ENCODE measurements at regions not wholly inside any gene's neighbourhood (a gene's known extent, or its start where the extent isn't known, plus 50 kb on each side); places are given as distances from the start of the nearest gene placed in this dataset.
"Not testable (repeated sequence)": the region's sequence is repeated elsewhere in the genome, so short reads cannot be mapped to it uniquely, and the experiment has no call there.

GRCh38 chr9:2536511-2536910 lies 85.1 kb upstream of the VLDLR start:
- H3K36me3 ChIP-seq (ENCODE audit: control insufficient read depth, insufficient read depth, low read length) = no peaks in the 10 kb centered on the region
- H3K27ac ChIP-seq (ENCODE audit: insufficient read depth, low read depth, low read length, poor library complexity, severe bottlenecking) = no peak overlapping the region
- no peaks in the 10 kb centered on the region for H3K4me1 ChIP-seq (ENCODE audit: control insufficient read depth, insufficient read depth, low read length)
- 94 to 96% methylated on average over 2 of the region's 2 CpGs for WGBS, 2 experiments
- H3K4me3 ChIP-seq (ENCODE audit: insufficient read depth, low read depth, low read length) = no peak overlapping the region
- no peaks in the 10 kb centered on the region for H3K27me3 ChIP-seq (ENCODE audit: control insufficient read depth, insufficient read depth, low read length, poor library complexity, severe bottlenecking)
- no peaks in the 10 kb centered on the region for H3K9me3 ChIP-seq (ENCODE audit: control insufficient read depth, low read length)

GRCh38 chr9:2545881-2546490 lies 75.6 kb upstream of the VLDLR start:
- Histone ChIP-seq H3K36me3 (ENCODE audit: control insufficient read depth, insufficient read depth, low read length) (no peaks in the 10 kb centered on the region), H3K4me3 (ENCODE audit: insufficient read depth, low read depth, low read length) (no peak overlapping the region), H3K27ac (ENCODE audit: insufficient read depth, low read depth, low read length, poor library complexity, severe bottlenecking) (no peak overlapping the region), H3K9me3 (ENCODE audit: control insufficient read depth, low read length) (no peaks in the 10 kb centered on the region), H3K27me3 (ENCODE audit: control insufficient read depth, insufficient read depth, low read length, poor library complexity, severe bottlenecking) (no peaks in the 10 kb centered on the region), H3K4me1 (ENCODE audit: control insufficient read depth, insufficient read depth, low read length) (no peaks in the 10 kb centered on the region)
- 93% methylated on average over 5 to 6 of the region's 6 CpGs for WGBS, 2 experiments

- H3K27me3 ChIP-seq (ENCODE audit: control insufficient read depth, insufficient read depth, low read length, poor library complexity, severe bottlenecking); H3K4me3 ChIP-seq (ENCODE audit: insufficient read depth, low read depth, low read length); H3K9me3 ChIP-seq (ENCODE audit: control insufficient read depth, low read length); H3K27ac ChIP-seq (ENCODE audit: insufficient read depth, low read depth, low read length, poor library complexity, severe bottlenecking); H3K36me3 ChIP-seq (ENCODE audit: control insufficient read depth, insufficient read depth, low read length); H3K4me1 ChIP-seq (ENCODE audit: control insufficient read depth, insufficient read depth, low read length): not testable (repeated sequence)
- WGBS, 2 experiments = 92 to 93% methylated on average over 7 of the region's 7 CpGs
Measured at GRCh38 chr9:2555899-2556600, 65.5 kb upstream of the VLDLR start.

GRCh38 chr9:2557693-2558092 lies 63.9 kb upstream of the VLDLR start:
- WGBS, 2 experiments = 91% methylated on average over 1 of the region's 1 CpG; no CpG with 5 or more reads in 1 of the 2 experiments
- no peaks in the 10 kb centered on the region for H3K4me1 ChIP-seq (ENCODE audit: control insufficient read depth, insufficient read depth, low read length)
- H3K27me3 ChIP-seq (ENCODE audit: control insufficient read depth, insufficient read depth, low read length, poor library complexity, severe bottlenecking) = no peaks in the 10 kb centered on the region
- no peaks in the 10 kb centered on the region for H3K36me3 ChIP-seq (ENCODE audit: control insufficient read depth, insufficient read depth, low read length)
- no peak overlapping the region for H3K4me3 ChIP-seq (ENCODE audit: insufficient read depth, low read depth, low read length)
- H3K9me3 ChIP-seq (ENCODE audit: control insufficient read depth, low read length) = no peaks in the 10 kb centered on the region
- H3K27ac ChIP-seq (ENCODE audit: insufficient read depth, low read depth, low read length, poor library complexity, severe bottlenecking) = no peak overlapping the region

GRCh38 chr9:2559192-2560152 lies 62.1 kb upstream of the VLDLR start:
- Histone ChIP-seq H3K4me1 (ENCODE audit: control insufficient read depth, insufficient read depth, low read length) (no peaks in the 10 kb centered on the region), H3K27ac (ENCODE audit: insufficient read depth, low read depth, low read length, poor library complexity, severe bottlenecking) (no peak overlapping the region), H3K27me3 (ENCODE audit: control insufficient read depth, insufficient read depth, low read length, poor library complexity, severe bottlenecking) (no peaks in the 10 kb centered on the region), H3K9me3 (ENCODE audit: control insufficient read depth, low read length) (no peaks in the 10 kb centered on the region), H3K4me3 (ENCODE audit: insufficient read depth, low read depth, low read length) (no peak overlapping the region), H3K36me3 (ENCODE audit: control insufficient read depth, insufficient read depth, low read length) (no peaks in the 10 kb centered on the region)
- 77 to 81% methylated on average over 4 to 5 of the region's 5 CpGs for WGBS, 2 experiments

GRCh38 chr9:2560180-2560579 lies 61.4 kb upstream of the VLDLR start:
- H3K9me3 ChIP-seq (ENCODE audit: control insufficient read depth, low read length) = no peaks in the 10 kb centered on the region
- H3K36me3 ChIP-seq (ENCODE audit: control insufficient read depth, insufficient read depth, low read length) = no peaks in the 10 kb centered on the region
- H3K4me1 ChIP-seq (ENCODE audit: control insufficient read depth, insufficient read depth, low read length) = no peaks in the 10 kb centered on the region
- H3K4me3 ChIP-seq (ENCODE audit: insufficient read depth, low read depth, low read length) = no peak overlapping the region
- H3K27ac ChIP-seq (ENCODE audit: insufficient read depth, low read depth, low read length, poor library complexity, severe bottlenecking) = no peak overlapping the region
- H3K27me3 ChIP-seq (ENCODE audit: control insufficient read depth, insufficient read depth, low read length, poor library complexity, severe bottlenecking) = no peaks in the 10 kb centered on the region

GRCh38 chr9:2565676-2566340 lies 55.8 kb upstream of the VLDLR start:
- WGBS, 2 experiments = 96 to 99% methylated on average over 5 to 6 of the region's 6 CpGs
- Histone ChIP-seq H3K9me3 (ENCODE audit: control insufficient read depth, low read length) (no peaks in the 10 kb centered on the region), H3K4me1 (ENCODE audit: control insufficient read depth, insufficient read depth, low read length) (no peaks in the 10 kb centered on the region), H3K4me3 (ENCODE audit: insufficient read depth, low read depth, low read length) (no peak overlapping the region), H3K27ac (ENCODE audit: insufficient read depth, low read depth, low read length, poor library complexity, severe bottlenecking) (no peak overlapping the region), H3K36me3 (ENCODE audit: control insufficient read depth, insufficient read depth, low read length) (no peaks in the 10 kb centered on the region), H3K27me3 (ENCODE audit: control insufficient read depth, insufficient read depth, low read length, poor library complexity, severe bottlenecking) (no peaks in the 10 kb centered on the region)

- no peaks in the 10 kb centered on the region for H3K4me1 ChIP-seq (ENCODE audit: control insufficient read depth, insufficient read depth, low read length)
- H3K27ac ChIP-seq (ENCODE audit: insufficient read depth, low read depth, low read length, poor library complexity, severe bottlenecking) = no peak overlapping the region
- no peaks in the 10 kb centered on the region for H3K9me3 ChIP-seq (ENCODE audit: control insufficient read depth, low read length)
- no peak overlapping the region for H3K4me3 ChIP-seq (ENCODE audit: insufficient read depth, low read depth, low read length)
- H3K36me3 ChIP-seq (ENCODE audit: control insufficient read depth, insufficient read depth, low read length) = no peaks in the 10 kb centered on the region
- no peaks in the 10 kb centered on the region for H3K27me3 ChIP-seq (ENCODE audit: control insufficient read depth, insufficient read depth, low read length, poor library complexity, severe bottlenecking)
Measured at GRCh38 chr9:2567922-2568321, 53.7 kb upstream of the VLDLR start.

- H3K4me3 ChIP-seq (ENCODE audit: insufficient read depth, low read depth, low read length) = no peak overlapping the region
- no peaks in the 10 kb centered on the region for H3K9me3 ChIP-seq (ENCODE audit: control insufficient read depth, low read length)
- no peaks in the 10 kb centered on the region for H3K4me1 ChIP-seq (ENCODE audit: control insufficient read depth, insufficient read depth, low read length)
- H3K27me3 ChIP-seq (ENCODE audit: control insufficient read depth, insufficient read depth, low read length, poor library complexity, severe bottlenecking) = no peaks in the 10 kb centered on the region
- no peak overlapping the region for H3K27ac ChIP-seq (ENCODE audit: insufficient read depth, low read depth, low read length, poor library complexity, severe bottlenecking)
- H3K36me3 ChIP-seq (ENCODE audit: control insufficient read depth, insufficient read depth, low read length) = no peaks in the 10 kb centered on the region
Measured at GRCh38 chr9:2568689-2569088, 52.9 kb upstream of the VLDLR start.

All from ectodermal cell (in vitro differentiated cells).